Forelimb muscle (tissue), 1 donor: ENCODE measurements at regions not wholly inside any gene's neighbourhood (a gene's known extent, or its start where the extent isn't known, plus 50 kb on each side); places are given as distances from the start of the nearest gene placed in this dataset.
"Not testable (repeated sequence)": the region's sequence is repeated elsewhere in the genome, so short reads cannot be mapped to it uniquely, and the experiment has no call there.

Source experiments
- DNase-seq: peaks from one replicate; pipeline ENCODE4 v3.0.0-alpha.2; 2013; ENCODE audit warnings: low read depth

DNA sequence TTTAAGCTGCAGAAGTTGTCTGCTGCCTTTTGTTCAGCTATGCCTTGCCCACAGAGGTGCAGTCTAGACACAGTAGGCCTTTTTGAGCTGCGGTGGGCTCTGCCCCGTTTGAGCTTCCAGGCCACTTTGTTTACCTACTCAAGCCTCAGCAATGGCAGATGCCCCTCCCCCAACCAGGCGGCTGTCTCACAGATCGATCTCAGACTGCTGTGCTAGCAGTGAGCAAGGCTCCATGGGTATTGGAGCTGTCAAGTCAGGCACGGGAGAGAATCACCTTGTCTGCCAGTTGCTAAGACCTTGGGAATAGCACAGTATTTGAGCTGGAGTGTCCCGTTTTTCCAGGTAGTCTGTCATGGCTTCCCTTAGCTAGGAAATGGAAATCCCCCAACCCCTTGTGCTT is 587.8 kb upstream of the CLINT1 start:
- not testable (repeated sequence) for DNase-seq

GRCh38 chr5:158439204-158439603 is 580.3 kb upstream of the CLINT1 start:
- not testable (repeated sequence) for DNase-seq

- no peak for DNase-seq
These were observed 577.5 kb upstream of the CLINT1 start for GRCh38 chr5:158436271-158437065.

DNA sequence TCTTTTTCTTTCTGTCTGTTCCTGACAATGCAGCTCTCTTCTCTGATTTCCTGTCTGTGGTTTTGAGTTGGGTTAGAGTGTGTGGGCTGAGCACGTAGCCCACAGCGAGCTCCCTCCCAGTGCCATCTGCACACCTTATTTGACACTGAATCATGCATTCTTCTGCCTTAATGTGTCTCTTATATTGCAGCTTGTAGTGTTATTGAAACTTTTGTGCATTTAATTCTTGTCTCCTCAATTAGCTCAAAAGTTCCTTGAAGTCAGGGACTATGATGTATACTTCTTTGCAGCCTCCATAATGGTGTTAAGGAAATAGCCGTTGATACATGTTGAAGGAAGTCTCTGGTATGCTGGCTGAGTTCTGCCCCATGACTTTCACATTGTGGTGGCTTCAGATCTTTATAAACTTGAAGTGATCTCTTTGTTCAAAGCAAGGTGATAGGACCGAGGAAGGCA is 576.2 kb upstream of the CLINT1 start:
- no peak for DNase-seq

DNA sequence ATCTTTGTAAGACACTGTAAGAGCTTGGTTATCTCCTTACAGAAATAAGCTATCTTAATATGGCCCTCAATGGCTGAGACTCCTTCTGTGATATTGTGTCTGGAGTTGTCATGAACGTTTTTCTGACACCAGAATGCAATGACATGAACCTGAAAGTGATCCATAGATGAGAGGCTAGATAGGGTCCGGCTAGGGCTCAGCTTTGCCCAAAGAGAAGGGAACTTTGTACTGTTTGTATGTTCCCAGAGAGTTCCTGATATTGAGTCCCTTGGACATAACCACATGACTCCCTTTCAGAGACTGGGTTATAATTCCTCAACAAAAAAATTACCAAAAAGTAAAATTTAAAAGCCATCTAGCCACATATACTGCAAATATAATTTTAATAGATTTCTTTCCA is 575.8 kb upstream of the CLINT1 start:
- DNase-seq: no peak

DNA sequence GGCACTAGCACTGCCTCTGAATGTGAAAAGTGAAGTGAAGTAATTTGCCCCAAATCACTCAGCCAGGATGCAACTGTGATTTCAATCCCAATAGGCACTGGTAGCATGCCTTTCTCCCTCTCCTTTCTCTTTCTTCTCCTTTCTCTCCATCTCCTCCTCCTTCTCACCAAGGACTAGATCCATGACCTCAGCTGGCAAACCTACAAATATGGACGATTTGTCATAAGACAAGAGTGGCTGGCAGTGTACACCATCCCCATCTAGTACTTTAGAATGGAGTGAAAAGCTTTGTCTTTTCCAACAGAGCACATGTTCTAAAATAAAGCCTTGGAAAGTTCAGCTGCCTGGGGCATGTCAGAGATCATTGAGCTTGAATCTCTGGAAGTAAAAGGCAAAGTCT is 574.7 kb upstream of the CLINT1 start:
- DNase-seq: no peak

GRCh38 chr5:158431369-158432029 is 572.6 kb upstream of the CLINT1 start:
- peak; percentile 93 for DNase-seq

GRCh38 chr5:158430798-158431167 is 571.8 kb upstream of the CLINT1 start:
- DNase-seq: no peak

DNA sequence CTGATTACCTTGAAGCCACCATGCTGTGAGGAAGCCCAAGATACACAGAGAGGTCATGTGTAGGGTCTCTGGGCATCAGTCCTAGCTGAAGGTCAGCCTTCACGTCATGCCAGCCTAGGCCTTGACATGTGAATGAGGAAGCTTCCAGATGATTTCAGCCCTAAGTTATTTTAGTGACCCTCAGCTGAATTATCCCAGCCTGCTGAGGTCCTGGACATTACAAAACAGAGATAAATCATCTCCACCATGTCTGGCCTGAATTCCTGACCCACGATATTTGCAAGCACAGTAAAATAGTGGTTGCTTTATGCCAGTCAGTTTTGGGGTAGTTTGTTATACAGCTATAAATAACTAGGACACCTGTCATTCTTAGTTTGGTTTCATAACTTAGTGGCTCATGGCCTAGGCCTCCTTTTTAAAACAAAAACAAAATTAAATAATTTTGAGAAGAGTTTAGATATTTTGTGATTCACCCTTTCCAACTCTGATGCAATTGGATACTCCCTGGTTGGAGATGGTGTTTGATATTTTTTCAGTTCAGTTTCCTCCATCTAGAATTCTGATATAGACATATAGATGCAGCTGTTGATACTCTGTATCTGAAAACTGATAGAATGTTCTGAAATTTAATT is 571.3 kb upstream of the CLINT1 start:
- no peak for DNase-seq

DNA sequence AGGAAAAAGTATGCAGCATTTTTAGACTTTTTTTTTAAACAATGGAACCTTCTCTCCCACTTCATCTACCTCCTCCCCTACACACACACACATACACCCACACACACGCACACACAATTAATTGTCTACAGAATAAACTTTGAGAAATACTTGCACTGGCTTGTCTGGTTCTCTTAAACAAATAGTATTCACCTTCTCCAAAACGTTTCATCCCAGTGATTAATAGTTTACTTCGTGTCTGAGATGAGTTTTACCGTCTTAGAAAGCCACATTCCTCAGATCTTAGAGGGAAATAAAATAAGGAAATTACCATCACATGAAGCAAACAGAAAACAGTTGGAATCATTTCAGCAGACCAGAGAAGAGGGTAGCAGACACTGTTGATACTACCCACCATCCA is 570.6 kb upstream of the CLINT1 start:
- no peak for DNase-seq

DNA sequence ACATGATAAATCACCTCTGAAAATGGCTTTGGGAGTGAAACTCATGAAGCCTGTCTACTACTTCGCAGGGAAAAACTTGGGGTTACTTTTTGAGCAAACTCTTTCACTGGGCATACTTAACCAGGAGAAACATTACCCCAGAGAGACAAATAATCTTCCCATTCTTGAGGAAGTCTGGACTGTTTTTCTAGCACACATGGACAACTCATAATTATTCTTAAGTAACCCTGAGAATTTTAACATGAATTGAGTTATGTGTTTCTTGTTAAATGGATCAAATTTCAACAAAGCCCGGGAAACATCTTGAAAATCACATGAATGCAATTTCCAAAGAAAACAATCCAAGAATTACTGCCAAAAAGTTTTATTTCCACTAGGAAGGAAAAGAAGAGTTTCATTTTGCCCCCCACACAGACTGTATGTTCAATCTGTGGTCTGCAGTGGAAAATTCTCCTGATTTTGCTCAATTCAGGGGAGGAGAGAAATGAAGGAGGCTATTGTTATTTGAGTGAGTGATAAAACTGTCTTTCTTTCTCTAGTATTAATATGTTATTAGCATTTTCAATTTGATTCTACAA is 564.8 kb upstream of the CLINT1 start:
- peak; percentile 77 for DNase-seq

DNA sequence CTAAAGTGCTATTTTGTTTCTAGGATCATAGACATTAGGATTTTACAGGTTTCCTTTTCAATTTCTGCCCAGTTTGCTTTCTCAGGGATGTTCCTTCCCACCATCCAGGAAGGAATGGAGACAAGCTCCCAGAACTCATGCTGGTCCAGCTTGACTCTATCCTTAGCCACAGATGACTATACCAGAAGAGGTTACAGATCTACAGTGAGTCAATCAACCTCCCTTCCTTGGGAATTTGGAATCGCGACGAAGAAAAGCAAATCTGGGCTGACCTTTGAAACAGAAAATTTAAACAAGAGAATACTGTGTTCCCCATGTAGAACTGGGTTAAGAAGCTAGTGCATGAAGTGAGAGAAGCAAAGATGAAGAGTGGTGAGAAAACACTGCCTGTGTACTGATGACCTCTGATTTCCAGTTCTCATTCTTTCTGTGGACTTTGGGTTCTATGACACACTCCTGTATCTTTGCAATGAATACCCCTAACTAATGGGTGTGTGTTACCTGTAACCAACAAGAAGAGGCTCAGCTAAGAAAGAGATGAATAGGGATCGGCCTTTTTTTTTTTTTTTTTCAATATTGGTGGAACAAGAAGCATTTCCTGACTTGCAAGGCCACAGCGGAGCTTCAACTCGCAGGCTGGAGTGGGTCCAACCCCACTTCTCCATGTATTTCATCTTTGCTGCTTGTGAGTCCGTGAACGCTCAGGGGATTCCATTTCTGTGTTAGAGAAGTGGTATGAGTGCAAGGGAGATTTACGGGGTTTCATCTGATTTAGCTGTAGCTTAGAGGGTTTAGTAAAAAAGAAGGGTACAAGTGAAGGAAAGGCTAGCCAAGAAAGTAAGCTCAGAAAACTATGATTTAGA is 563.9 kb upstream of the CLINT1 start:
- DNase-seq: no peak

DNA sequence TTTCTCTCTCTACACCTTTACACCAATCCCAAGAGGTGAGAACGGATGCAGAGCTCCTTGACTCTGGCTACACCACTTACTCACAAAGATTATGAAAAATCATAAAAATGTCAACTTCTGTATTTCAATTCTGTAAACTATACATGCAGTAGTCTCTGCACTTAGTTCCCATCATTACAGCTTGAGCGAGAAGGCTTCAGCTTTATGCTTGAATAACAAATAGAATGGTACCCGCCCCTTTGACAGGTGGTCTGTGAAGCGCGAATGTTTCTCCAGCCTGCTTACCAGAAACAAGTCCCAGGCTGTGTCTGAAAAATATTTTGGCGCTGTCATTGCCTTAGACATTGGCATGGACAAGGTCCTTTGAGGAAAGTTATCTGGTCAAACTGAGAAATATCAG is 562.4 kb upstream of the CLINT1 start:
- no peak for DNase-seq

- no peak for DNase-seq
These were observed 560.2 kb upstream of the CLINT1 start for GRCh38 chr5:158419186-158419585.

- no peak for DNase-seq
These were observed 555.8 kb upstream of the CLINT1 start for GRCh38 chr5:158414780-158415179.

GRCh38 chr5:158414333-158414762 is 555.4 kb upstream of the CLINT1 start:
- DNase-seq: no peak

- no peak for DNase-seq
These were observed 554.3 kb upstream of the CLINT1 start for GRCh38 chr5:158413122-158413680.

DNA sequence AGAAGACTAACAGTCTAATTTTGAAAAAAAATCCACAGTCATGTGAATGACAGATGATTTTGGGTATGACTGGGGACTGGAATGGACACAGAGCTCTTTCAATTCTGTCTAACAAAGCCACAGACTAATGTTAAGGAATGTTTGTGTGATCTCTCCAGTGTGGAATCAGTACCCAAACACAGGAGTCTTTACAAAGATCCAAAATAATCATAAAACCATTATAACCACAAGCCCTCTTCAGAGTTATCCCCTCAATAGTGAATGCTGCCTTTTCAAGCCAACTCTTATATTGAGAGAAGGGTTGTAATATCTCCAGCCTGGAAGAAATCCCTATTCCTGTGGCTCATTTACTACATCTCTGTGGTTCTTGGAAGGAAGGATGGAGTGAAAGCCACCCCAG is 552.0 kb upstream of the CLINT1 start:
- no peak for DNase-seq

GRCh38 chr5:158409507-158409906 is 550.6 kb upstream of the CLINT1 start:
- no peak for DNase-seq

GRCh38 chr5:158407824-158408195 is 548.9 kb upstream of the CLINT1 start:
- DNase-seq: no peak
